Progenitor cell of endocrine pancreas (in vitro differentiated cells): ENCODE measurements at regions not wholly inside any gene's neighbourhood (a gene's known extent, or its start where the extent isn't known, plus 50 kb on each side); places are given as distances from the start of the nearest gene placed in this dataset.

Source experiments
- DNase-seq: peaks from one replicate; pipeline ENCODE4 v3.0.0; 2021; ENCODE audit warnings: low spot score; ENCODE audit not compliant: unreplicated experiment
- H3K27ac Mint-ChIP-seq: 2 replicates; pipeline ENCODE4 v1.8.0; 2021; ENCODE audit warnings: mild to moderate bottlenecking, moderate library complexity, mixed read lengths
- H3K27me3 Mint-ChIP-seq: 2 replicates; pipeline ENCODE4 v1.8.0; 2021; ENCODE audit warnings: mixed read lengths
- H3K36me3 Mint-ChIP-seq: 2 replicates; pipeline ENCODE4 v1.8.0; 2022; ENCODE audit warnings: mixed read lengths; ENCODE audit not compliant: insufficient read depth
- H3K4me1 Mint-ChIP-seq: 2 replicates; pipeline ENCODE4 v1.8.0; 2021; ENCODE audit warnings: low read depth, mixed read lengths
- H3K4me3 Mint-ChIP-seq: 2 replicates; pipeline ENCODE4 v1.8.0; 2021; ENCODE audit warnings: low read depth, mild to moderate bottlenecking, moderate library complexity, mixed read lengths
- H3K9me3 Mint-ChIP-seq: 2 replicates; pipeline ENCODE4 v1.8.0; 2021; ENCODE audit warnings: low read depth, mixed read lengths
- TF ChIP-seq, protein P1 (sequence below): fragments of 200-600 bp; sonication (generic); IDR thresholded peaks from one replicate; pipeline ENCODE4 v1.5.0; 2021; ENCODE audit warnings: antibody characterized with exemption, mild to moderate bottlenecking; ENCODE audit not compliant: unreplicated experiment

GRCh38 chr6:164210323-164210722, 795.8 kb downstream of the QKI start:
- Mint-ChIP-seq H3K27ac (no peak overlapping the region), H3K4me3 (no peak overlapping the region), H3K27me3 (no peaks in the 10 kb centered on the region), H3K36me3 (no peaks in the 10 kb centered on the region), H3K9me3 (no peaks in the 10 kb centered on the region), H3K4me1 (no peaks in the 10 kb centered on the region)
- TF ChIP-seq, protein P1, sequence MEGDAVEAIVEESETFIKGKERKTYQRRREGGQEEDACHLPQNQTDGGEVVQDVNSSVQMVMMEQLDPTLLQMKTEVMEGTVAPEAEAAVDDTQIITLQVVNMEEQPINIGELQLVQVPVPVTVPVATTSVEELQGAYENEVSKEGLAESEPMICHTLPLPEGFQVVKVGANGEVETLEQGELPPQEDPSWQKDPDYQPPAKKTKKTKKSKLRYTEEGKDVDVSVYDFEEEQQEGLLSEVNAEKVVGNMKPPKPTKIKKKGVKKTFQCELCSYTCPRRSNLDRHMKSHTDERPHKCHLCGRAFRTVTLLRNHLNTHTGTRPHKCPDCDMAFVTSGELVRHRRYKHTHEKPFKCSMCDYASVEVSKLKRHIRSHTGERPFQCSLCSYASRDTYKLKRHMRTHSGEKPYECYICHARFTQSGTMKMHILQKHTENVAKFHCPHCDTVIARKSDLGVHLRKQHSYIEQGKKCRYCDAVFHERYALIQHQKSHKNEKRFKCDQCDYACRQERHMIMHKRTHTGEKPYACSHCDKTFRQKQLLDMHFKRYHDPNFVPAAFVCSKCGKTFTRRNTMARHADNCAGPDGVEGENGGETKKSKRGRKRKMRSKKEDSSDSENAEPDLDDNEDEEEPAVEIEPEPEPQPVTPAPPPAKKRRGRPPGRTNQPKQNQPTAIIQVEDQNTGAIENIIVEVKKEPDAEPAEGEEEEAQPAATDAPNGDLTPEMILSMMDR = no peak
- DNase-seq = no peak

- H3K9me3 Mint-ChIP-seq = peaks cover 6% of the 10 kb centered on the region
- no peak overlapping the region for H3K27ac Mint-ChIP-seq
- TF ChIP-seq, protein P1 = no peak
- no peak for DNase-seq
- no peaks in the 10 kb centered on the region for H3K27me3 Mint-ChIP-seq
- no peaks in the 10 kb centered on the region for H3K36me3 Mint-ChIP-seq
- H3K4me1 Mint-ChIP-seq = no peaks in the 10 kb centered on the region
- H3K4me3 Mint-ChIP-seq = no peak overlapping the region
Observed at GRCh38 chr6:164208371-164208770, 793.9 kb downstream of the QKI start.

GRCh38 chr6:164206807-164207423, 792.4 kb downstream of the QKI start:
- Mint-ChIP-seq H3K9me3 (peaks cover 6% of the 10 kb centered on the region), H3K4me1 (no peaks in the 10 kb centered on the region), H3K27ac (no peak overlapping the region), H3K36me3 (no peaks in the 10 kb centered on the region), H3K27me3 (no peaks in the 10 kb centered on the region), H3K4me3 (no peak overlapping the region)
- TF ChIP-seq, protein P1 = no peak
- DNase-seq = no peak

DNA sequence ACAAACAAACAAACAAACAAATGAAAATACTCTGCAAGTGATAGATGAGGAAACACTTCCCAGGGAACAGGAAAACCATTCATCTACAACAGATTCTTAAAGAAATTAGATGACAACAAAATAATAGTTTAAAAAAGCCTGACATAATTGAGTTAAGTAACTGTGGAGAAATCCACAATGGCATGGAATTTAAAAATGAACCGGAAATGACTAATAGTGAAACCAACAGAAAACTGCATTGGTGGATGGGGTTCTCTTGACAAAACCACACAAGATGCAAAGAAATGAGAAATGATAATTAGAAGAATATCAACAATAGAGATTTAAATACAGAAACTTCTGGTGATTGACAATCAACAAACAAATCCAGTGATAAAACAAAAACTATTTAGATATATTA, 785.6 kb downstream of the QKI start:
- Mint-ChIP-seq H3K36me3 (no peaks in the 10 kb centered on the region), H3K27ac (no peak overlapping the region), H3K4me1 (no peaks in the 10 kb centered on the region), H3K9me3 (peaks cover 6% of the 10 kb centered on the region), H3K4me3 (no peak overlapping the region), H3K27me3 (no peaks in the 10 kb centered on the region)
- no peak for DNase-seq
- TF ChIP-seq, protein P1 = no peak

DNA sequence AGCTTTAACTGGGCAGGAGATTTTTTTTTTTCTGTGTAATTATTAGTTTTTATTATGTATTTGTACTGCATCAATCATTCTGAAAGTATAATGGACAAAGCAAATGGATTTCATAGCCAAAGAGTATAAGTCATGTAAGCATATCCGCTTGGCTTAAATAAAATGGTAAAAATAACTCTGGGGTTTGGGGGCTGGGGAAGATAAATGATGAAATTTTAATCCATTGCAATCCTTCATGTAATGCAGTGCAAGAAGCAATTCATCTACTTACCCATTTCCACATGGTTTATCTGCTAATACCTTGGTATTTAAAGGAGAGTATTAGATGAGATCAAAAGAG, 781.4 kb downstream of the QKI start:
- Mint-ChIP-seq H3K27ac (no peak overlapping the region), H3K9me3 (no peaks in the 10 kb centered on the region), H3K4me1 (no peaks in the 10 kb centered on the region), H3K4me3 (no peak overlapping the region), H3K36me3 (no peaks in the 10 kb centered on the region), H3K27me3 (no peaks in the 10 kb centered on the region)
- DNase-seq = no peak
- TF ChIP-seq, protein P1 = no peak
